Karpas-422 (cell line): ENCODE measurements at regions not wholly inside any gene's neighbourhood (a gene's known extent, or its start where the extent isn't known, plus 50 kb on each side); places are given as distances from the start of the nearest gene placed in this dataset.
"Not testable (repeated sequence)": the region's sequence is repeated elsewhere in the genome, so short reads cannot be mapped to it uniquely, and the experiment has no call there.

Source experiments
- DNase-seq: peaks from one replicate; pipeline ENCODE4 v3.0.0-alpha.2; 2015
- H2AFZ ChIP-seq: fragments of 200-600 bp; sonication (generic); 2 replicates; pipeline ENCODE4 v1.6.1; 2014; ENCODE audit warnings: antibody characterized with exemption, low read length, mixed read lengths
- H3K27ac ChIP-seq: fragments of 200-600 bp; sonication (generic); 2 replicates; pipeline ENCODE4 v1.5.1; 2014; ENCODE audit warnings: mild to moderate bottlenecking, low read length, moderate library complexity
- H3K27me3 ChIP-seq: fragments of 200-600 bp; sonication (generic); 2 replicates; pipeline ENCODE4 v1.6.1; 2014; ENCODE audit warnings: low read length, mixed read lengths
- H3K36me3 ChIP-seq: fragments of 200-600 bp; sonication (generic); 2 replicates; pipeline ENCODE4 v1.6.1; 2014; ENCODE audit warnings: low read length, mixed read lengths; ENCODE audit not compliant: insufficient read depth
- H3K4me1 ChIP-seq: fragments of 200-600 bp; sonication (generic); 2 replicates; pipeline ENCODE4 v1.6.1; 2014; ENCODE audit warnings: mild to moderate bottlenecking, low read length, mixed read lengths
- H3K4me2 ChIP-seq: fragments of 200-600 bp; sonication (generic); 2 replicates; pipeline ENCODE4 v1.6.1; 2014; ENCODE audit warnings: low read length, low read depth, mild to moderate bottlenecking; ENCODE audit not compliant: poor library complexity, severe bottlenecking
- H3K4me3 ChIP-seq: fragments of 200-600 bp; sonication (generic); 2 replicates; pipeline ENCODE4 v1.5.1; 2014; ENCODE audit warnings: mild to moderate bottlenecking, antibody characterized with exemption, low read length, mixed read lengths
- H3K79me2 ChIP-seq: fragments of 200-600 bp; sonication (generic); 2 replicates; pipeline ENCODE4 v1.6.1; 2014; ENCODE audit warnings: mild to moderate bottlenecking, low read length, mixed read lengths
- H3K9ac ChIP-seq: fragments of 200-600 bp; sonication (generic); 2 replicates; pipeline ENCODE4 v1.6.0; 2014; ENCODE audit warnings: low read length
- H3K9me2 ChIP-seq: fragments of 200-600 bp; sonication (generic), shearing (Covaris generic); replicated peaks from 2 replicates; pipeline ENCODE4 v1.6.0; 2014; ENCODE audit warnings: mild to moderate bottlenecking, low read length, moderate library complexity; ENCODE audit not compliant: insufficient read depth
- H3K9me3 ChIP-seq: fragments of 300-700, 200-600 bp; sonication (generic); 2 replicates; pipeline ENCODE4 v1.6.1; 2014; ENCODE audit warnings: low read length, mixed read lengths
- H4K20me1 ChIP-seq: fragments of 200-600 bp; sonication (generic); 2 replicates; pipeline ENCODE4 v1.6.1; 2014; ENCODE audit warnings: mild to moderate bottlenecking, antibody characterized with exemption, low read length, low read depth; ENCODE audit not compliant: insufficient read depth

DNA sequence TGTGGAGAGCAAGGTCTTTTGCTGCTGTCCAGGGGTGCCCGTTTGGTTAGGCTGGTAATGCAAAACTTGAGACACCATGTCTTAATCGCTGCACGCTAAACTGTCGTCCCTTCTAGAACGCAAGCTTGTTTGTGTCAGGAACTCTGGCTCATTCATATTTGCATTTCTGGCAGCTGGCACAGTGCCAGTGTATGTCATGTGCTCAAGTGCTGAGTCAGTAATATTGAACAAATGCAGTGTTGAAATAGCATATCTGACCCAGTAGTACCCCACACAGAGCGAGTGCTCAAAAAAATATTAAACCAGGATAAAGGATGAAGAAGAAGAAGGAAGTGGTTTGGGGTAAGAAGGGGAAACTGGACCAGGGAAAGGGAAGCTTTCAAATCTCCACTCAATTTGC is 173.4 kb downstream of the ZNF37A start:
- DNase-seq, result not testable (repeated sequence)

DNA sequence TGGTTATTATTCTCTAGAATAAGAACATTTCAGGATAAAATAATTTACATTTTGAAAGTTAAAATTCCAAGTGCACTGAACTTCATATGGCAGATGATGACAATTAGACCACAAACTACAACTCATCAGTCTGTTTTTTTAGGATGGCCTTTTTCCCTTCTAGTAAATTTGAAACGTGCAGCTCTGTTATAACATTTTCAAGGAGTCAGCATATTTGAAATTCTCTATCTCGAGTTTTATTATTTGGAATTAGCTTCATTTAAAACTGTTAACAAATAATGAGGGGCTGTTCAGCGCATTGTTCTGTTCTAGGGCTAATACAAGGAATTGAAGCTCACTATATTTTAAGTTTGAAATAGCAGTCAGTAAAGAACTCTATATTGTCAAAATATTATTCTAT is 176.9 kb downstream of the ZNF37A start:
- H3K79me2 ChIP-seq, H3K36me3 ChIP-seq, H3K9ac ChIP-seq, DNase-seq, H3K4me1 ChIP-seq, H3K4me3 ChIP-seq, H3K4me2 ChIP-seq, H3K27me3 ChIP-seq, H3K9me3 ChIP-seq, H3K27ac ChIP-seq, H3K9me2 ChIP-seq, H2AFZ ChIP-seq, H4K20me1 ChIP-seq: not testable (repeated sequence)

More for the DNA sequence above, 173.4 kb downstream of the ZNF37A start:
- not testable (repeated sequence) for H3K4me1 ChIP-seq, H3K27ac ChIP-seq, H2AFZ ChIP-seq, H3K79me2 ChIP-seq, H4K20me1 ChIP-seq, H3K4me3 ChIP-seq, H3K9me2 ChIP-seq, H3K4me2 ChIP-seq, H3K9me3 ChIP-seq, H3K27me3 ChIP-seq, H3K36me3 ChIP-seq, H3K9ac ChIP-seq

DNA sequence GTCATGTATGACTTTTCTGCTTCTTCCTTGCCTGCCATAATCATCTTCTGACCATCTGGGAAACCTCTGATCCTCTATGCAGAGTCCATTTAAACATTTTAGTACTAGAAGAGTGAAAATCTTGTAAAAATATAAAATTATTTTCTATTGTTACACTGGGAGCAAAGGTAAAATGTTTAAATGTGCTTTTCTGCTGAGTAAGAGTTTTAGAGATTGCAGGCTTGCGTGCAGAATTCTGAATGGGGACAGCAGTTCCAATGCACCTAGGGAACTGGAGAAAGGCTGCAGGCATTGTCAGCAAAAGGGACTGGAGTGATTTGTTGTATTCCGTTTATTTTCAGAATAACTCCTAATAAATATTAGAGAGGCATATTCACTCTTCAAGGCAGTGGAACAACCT is 180.7 kb downstream of the ZNF37A start:
- H4K20me1 ChIP-seq, H3K9me3 ChIP-seq: not testable (repeated sequence)

DNA sequence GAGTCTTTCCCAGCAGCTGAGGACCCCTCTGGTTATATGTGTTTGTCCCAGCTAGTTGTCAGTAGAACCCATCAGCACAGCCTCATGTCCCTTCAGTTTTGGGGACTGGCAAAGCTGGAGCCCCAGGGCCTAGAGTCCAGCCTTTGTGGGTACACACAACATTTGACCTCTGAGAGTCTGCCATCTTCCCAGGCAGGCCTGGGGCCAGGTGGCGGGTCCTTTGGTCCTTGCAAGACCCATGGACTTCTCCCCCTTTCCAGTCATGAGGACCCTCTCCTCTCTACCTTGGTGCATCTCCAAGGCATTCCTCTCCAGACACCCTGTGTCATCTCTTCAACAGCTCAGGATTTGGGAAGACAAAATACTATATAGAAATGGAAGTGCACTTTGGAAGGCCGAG is 198.4 kb downstream of the ZNF37A start:
- H3K9me3 ChIP-seq, H3K27ac ChIP-seq, DNase-seq, H4K20me1 ChIP-seq, H3K4me2 ChIP-seq, H3K79me2 ChIP-seq, H3K9ac ChIP-seq, H3K27me3 ChIP-seq, H3K4me3 ChIP-seq, H3K9me2 ChIP-seq, H2AFZ ChIP-seq, H3K36me3 ChIP-seq, H3K4me1 ChIP-seq: not testable (repeated sequence)

More for the DNA sequence above, 180.7 kb downstream of the ZNF37A start:
- H3K4me2 ChIP-seq, H3K79me2 ChIP-seq, H3K9me2 ChIP-seq, H3K36me3 ChIP-seq, H3K9ac ChIP-seq, H3K4me1 ChIP-seq, DNase-seq, H2AFZ ChIP-seq, H3K4me3 ChIP-seq, H3K27me3 ChIP-seq, H3K27ac ChIP-seq: not testable (repeated sequence)

DNA sequence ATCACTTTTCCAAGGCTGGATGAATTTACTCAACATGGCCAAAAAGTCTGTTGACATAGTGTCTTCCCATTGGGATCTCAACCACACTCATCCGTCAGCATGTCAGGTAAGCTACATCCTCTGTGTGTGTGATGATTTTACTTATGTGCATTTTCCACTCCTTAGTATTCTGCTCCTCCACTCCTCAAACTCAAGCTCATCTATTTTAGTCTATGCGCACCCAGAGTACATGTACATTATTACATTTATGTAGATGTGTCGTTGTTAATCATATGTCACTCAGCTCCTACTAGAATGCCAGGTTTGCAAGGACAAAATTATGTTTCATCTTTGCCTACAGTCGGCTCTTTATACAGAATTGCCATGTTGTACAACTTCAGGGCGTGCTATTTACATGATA is 216.0 kb downstream of the ZNF37A start:
- not testable (repeated sequence) for H3K4me1 ChIP-seq, H3K9me2 ChIP-seq, H2AFZ ChIP-seq, H3K4me2 ChIP-seq, H3K27me3 ChIP-seq, H3K9ac ChIP-seq, H3K9me3 ChIP-seq, H3K4me3 ChIP-seq, H3K36me3 ChIP-seq, H4K20me1 ChIP-seq, H3K79me2 ChIP-seq, H3K27ac ChIP-seq, DNase-seq

DNA sequence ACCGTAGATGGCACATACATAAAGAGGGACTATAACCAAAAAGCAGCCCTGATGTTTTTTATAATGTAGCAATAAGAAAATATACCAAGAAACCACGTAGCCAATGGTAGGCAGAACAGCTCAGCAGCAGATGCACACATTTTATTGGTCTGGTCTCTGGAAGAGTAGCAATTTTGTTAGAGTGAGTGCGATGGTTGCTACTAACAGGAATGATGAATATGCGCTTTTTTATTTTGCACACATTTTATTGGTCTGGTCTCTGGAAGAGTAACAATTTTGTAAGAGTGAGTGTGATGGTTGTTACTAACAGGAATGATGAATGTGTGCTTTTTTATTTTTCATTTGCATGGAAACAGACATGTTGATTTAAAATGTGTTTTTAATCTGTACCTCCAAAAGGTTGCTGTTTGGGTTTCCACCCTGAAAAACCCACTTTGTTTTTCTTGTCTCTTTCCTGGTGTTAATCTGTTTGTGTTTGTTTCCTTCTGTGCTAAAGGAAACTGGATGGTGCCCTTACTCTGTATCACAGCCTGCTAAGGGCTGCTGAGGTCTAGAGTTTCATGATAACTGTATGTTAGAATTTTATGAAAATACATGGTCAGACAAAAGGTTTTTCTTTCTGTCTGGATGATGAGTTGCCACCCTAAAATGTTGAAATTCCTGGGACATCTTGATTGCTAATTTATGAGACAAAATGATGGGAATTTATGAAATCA is 221.1 kb downstream of the ZNF37A start:
- not testable (repeated sequence) for H3K4me2 ChIP-seq, H3K27me3 ChIP-seq, H3K79me2 ChIP-seq

DNA sequence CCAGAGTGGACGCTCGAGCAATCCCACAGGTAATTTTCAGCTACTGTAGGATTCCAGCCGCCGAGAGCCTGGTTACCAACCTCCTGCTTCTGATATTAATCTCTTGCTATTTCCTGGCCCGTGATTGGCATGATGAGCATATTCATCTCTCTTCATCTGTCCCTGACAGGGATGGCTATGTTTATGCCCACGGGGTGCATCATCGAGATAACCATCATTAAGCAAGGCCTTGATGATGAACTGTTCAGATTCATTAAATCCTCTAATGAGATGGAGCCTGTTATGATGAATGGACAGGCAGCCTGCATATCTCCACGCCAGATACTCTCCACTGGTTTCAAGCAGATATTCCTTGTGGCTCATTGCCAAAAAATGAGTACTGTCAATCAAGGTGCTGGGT is 227.3 kb downstream of the ZNF37A start:
- not testable (repeated sequence) for H3K36me3 ChIP-seq, DNase-seq, H3K4me1 ChIP-seq, H4K20me1 ChIP-seq, H2AFZ ChIP-seq, H3K4me3 ChIP-seq, H3K27me3 ChIP-seq, H3K79me2 ChIP-seq, H3K4me2 ChIP-seq, H3K9me3 ChIP-seq, H3K9ac ChIP-seq, H3K9me2 ChIP-seq, H3K27ac ChIP-seq

More for the DNA sequence above, 221.1 kb downstream of the ZNF37A start:
- not testable (repeated sequence) for H3K27ac ChIP-seq, H2AFZ ChIP-seq, H4K20me1 ChIP-seq, H3K9ac ChIP-seq, DNase-seq, H3K4me1 ChIP-seq, H3K36me3 ChIP-seq, H3K4me3 ChIP-seq, H3K9me2 ChIP-seq, H3K9me3 ChIP-seq

DNA sequence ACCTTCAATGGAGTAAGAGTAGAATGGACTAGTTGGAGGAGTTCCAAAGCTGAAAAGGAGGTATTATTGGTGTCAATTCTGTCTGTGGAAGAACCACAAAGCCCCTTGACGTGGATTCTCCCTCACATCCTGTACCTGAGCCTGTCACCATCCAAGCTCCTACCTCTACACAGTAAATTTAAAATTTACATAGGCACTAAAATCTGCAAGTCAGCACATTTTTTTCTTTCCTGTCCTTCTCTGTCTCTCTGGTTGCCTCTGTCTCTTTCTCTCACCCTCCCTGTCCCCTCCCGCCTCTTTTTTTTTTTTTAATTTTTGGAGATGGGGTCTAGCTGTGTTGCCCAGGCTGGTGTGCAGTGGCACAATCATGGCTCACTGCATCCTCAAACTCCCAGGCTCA is 236.2 kb downstream of the ZNF37A start:
- not testable (repeated sequence) for H3K79me2 ChIP-seq, DNase-seq, H3K4me3 ChIP-seq, H3K36me3 ChIP-seq, H4K20me1 ChIP-seq, H3K9me3 ChIP-seq, H3K9me2 ChIP-seq, H3K27me3 ChIP-seq, H3K4me2 ChIP-seq, H3K27ac ChIP-seq, H3K4me1 ChIP-seq, H3K9ac ChIP-seq, H2AFZ ChIP-seq

DNA sequence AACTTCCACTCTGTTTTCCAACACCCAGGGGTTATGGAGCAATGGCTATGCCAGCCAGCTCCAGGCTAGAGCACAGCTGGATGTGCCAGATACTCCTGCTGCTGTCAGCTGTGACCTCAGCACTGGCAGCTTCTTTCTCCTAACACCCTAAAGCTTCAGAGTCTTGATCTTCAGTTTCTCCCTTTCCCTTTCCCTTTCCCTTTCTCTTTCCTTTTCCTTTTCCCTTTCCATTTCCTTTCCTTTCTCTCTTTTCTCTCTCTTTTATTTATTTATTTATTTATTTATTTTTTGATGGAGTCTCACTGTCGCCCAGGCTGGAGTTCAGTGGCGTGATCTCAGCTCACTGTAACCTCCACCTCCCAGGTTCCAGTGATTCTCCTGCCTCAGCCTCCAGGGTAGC is 237.0 kb downstream of the ZNF37A start:
- H3K9me3 ChIP-seq, H3K79me2 ChIP-seq, H3K4me3 ChIP-seq, H3K27me3 ChIP-seq, H2AFZ ChIP-seq, H3K4me2 ChIP-seq, H3K27ac ChIP-seq, H4K20me1 ChIP-seq, H3K36me3 ChIP-seq, H3K9ac ChIP-seq, DNase-seq, H3K4me1 ChIP-seq, H3K9me2 ChIP-seq: not testable (repeated sequence)
